Neural progenitor cell (in vitro differentiated cells): ENCODE measurements at regions not wholly inside any gene's neighbourhood (a gene's known extent, or its start where the extent isn't known, plus 50 kb on each side); places are given as distances from the start of the nearest gene placed in this dataset.

ENCODE experiments used
- EZH2 ChIP-seq: fragments of 200-600 bp; sonication (generic); IDR thresholded peaks from 2 replicates; pipeline ENCODE4 v1.6.1; 2017; ENCODE audit warnings: antibody characterized with exemption, mild to moderate bottlenecking, moderate library complexity
- EZH2phosphoT487 ChIP-seq: fragments of 200-600 bp; sonication (generic); IDR thresholded peaks from 2 replicates; pipeline ENCODE4 v1.6.1; 2017; ENCODE audit warnings: antibody characterized with exemption
- TF ChIP-seq, protein P1 (sequence below): fragments of 200-600 bp; sonication (generic); IDR thresholded peaks from 2 replicates; pipeline ENCODE4 v1.5.1; 2017; ENCODE audit warnings: antibody characterized with exemption, mild to moderate bottlenecking

DNA sequence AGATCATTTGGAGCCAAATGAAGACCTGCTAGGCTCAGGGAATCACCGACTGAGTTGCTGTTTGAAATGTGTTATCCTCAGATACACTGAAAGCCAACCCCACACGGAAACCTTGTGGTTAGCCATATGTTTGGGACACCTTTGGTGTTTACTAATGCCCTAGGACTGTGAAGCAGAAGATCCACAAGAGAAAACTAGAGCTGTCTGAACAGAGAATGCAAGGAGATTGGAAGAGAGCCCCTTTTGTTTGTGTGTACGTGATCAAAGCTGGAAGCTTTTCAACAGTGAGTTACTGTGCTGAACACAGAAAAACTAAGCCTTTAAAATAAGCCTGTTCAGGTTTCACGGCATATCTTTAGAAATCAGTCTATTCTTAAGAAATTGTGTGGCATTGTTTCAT lies 908.2 kb upstream of the ADGRL2 start:
- TF ChIP-seq, protein P1, sequence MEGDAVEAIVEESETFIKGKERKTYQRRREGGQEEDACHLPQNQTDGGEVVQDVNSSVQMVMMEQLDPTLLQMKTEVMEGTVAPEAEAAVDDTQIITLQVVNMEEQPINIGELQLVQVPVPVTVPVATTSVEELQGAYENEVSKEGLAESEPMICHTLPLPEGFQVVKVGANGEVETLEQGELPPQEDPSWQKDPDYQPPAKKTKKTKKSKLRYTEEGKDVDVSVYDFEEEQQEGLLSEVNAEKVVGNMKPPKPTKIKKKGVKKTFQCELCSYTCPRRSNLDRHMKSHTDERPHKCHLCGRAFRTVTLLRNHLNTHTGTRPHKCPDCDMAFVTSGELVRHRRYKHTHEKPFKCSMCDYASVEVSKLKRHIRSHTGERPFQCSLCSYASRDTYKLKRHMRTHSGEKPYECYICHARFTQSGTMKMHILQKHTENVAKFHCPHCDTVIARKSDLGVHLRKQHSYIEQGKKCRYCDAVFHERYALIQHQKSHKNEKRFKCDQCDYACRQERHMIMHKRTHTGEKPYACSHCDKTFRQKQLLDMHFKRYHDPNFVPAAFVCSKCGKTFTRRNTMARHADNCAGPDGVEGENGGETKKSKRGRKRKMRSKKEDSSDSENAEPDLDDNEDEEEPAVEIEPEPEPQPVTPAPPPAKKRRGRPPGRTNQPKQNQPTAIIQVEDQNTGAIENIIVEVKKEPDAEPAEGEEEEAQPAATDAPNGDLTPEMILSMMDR = no peak
- TF ChIP-seq EZH2 (no peak), EZH2phosphoT487 (no peak)
